ENCODE measurements at regions not wholly inside any gene's neighbourhood (a gene's known extent, or its start where the extent isn't known, plus 50 kb on each side); places are given as distances from the start of the nearest gene placed in this dataset.

DNA sequence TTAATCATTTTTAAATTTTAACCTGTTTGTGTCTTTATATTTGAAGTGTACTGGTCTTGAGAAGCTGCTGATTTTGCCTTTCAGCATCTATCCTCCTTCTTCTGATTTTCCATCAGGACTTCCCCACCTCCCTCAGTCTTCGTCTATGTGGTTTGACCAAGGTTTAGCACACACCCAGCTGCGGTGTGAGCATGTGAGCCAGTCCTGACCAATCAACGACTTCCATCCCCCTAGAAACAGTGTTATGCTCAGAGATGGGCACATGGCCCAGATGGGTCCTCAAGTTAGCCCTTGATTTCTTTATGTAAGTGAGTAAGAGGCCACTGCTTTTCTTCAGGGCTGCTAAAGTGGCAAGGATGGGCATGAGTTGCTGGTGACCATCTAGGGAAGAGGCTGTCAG, 190.8 kb downstream of the MATN1 start:
- TF ChIP-seq JUNB (CRISPR knock-in tag; IDR thresholded peaks at IDR 0.05; ENCODE audit: borderline replicate concordance), result no peak
- no peak for TF ChIP-seq SRSF9 (IDR thresholded peaks at IDR 0.05; ENCODE audit: borderline replicate concordance, insufficient read depth, low read depth, low read length, poor library complexity, severe bottlenecking)
- TF ChIP-seq, protein P1, sequence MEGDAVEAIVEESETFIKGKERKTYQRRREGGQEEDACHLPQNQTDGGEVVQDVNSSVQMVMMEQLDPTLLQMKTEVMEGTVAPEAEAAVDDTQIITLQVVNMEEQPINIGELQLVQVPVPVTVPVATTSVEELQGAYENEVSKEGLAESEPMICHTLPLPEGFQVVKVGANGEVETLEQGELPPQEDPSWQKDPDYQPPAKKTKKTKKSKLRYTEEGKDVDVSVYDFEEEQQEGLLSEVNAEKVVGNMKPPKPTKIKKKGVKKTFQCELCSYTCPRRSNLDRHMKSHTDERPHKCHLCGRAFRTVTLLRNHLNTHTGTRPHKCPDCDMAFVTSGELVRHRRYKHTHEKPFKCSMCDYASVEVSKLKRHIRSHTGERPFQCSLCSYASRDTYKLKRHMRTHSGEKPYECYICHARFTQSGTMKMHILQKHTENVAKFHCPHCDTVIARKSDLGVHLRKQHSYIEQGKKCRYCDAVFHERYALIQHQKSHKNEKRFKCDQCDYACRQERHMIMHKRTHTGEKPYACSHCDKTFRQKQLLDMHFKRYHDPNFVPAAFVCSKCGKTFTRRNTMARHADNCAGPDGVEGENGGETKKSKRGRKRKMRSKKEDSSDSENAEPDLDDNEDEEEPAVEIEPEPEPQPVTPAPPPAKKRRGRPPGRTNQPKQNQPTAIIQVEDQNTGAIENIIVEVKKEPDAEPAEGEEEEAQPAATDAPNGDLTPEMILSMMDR (CRISPR knock-in tag; IDR thresholded peaks at IDR 0.05), result no peak
